ENCODE measurements at regions not wholly inside any gene's neighbourhood (a gene's known extent, or its start where the extent isn't known, plus 50 kb on each side); places are given as distances from the start of the nearest gene placed in this dataset.

- Histone ChIP-seq H3K18ac (ENCODE audit: low read depth, low read length) (no peak overlapping the region), H2AFZ (replicated peaks; ENCODE audit: low read length, poor library complexity) (no peak overlapping the region), H3K4me2 (ENCODE audit: low read depth, low read length) (no peak overlapping the region), H3K36me3 (ENCODE audit: control insufficient read depth, insufficient read depth, low read length) (no peaks in the 10 kb centered on the region), H3K27me3 (ENCODE audit: control insufficient read depth, insufficient read depth, low read length) (peaks cover 1% of the 10 kb centered on the region; the same call in 1 of the 2 replicates), H3K9me3 (ENCODE audit: control insufficient read depth, insufficient read depth, low read length) (peaks cover 6% of the 10 kb centered on the region; the same call in 1 of the 2 replicates), H2AK9ac (replicated peaks; ENCODE audit: low read depth, low read length, poor library complexity) (no peak overlapping the region), H3K4me1 (ENCODE audit: control insufficient read depth, insufficient read depth, low read length) (peaks cover 1% of the 10 kb centered on the region; the same call in 1 of the 2 replicates), H4K8ac (ENCODE audit: low read depth in 2 of 2, low read length in 2 of 2) (no peak overlapping the region), H3K4ac (ENCODE audit: low read depth, low read length) (no peak overlapping the region), H3K56ac (ENCODE audit: extremely low read depth, insufficient read depth, low read length) (no peak overlapping the region), H4K91ac (ENCODE audit: insufficient read depth, low read depth, low read length) (no peak overlapping the region), H3K23ac (ENCODE audit: low read depth, low read length) (no peak overlapping the region), H2BK120ac (ENCODE audit: low read depth, low read length) (no peak overlapping the region), H2BK20ac (ENCODE audit: low read depth, low read length) (no peak overlapping the region), H3K14ac (replicated peaks; ENCODE audit: low read depth, low read length) (no peak overlapping the region), H2BK15ac (ENCODE audit: low read depth, low read length) (no peak overlapping the region), H3K9me1 (ENCODE audit: insufficient read depth, low read length) (no peaks in the 10 kb centered on the region; the same call in 1 of the 2 replicates), H4K20me1 (ENCODE audit: insufficient read depth, low read length) (no peaks in the 10 kb centered on the region), H3K4me3 (ENCODE audit: insufficient read depth, low read depth, low read length) (no peak overlapping the region), H4K5ac (ENCODE audit: low read depth, low read length) (no peak overlapping the region), H3K9ac (ENCODE audit: low read depth, low read length) (no peak overlapping the region), H3K79me1 (ENCODE audit: low read depth in 1 of 2, low read length in 2 of 2) (no peaks in the 10 kb centered on the region), H2BK5ac (ENCODE audit: low read depth, low read length, poor library complexity, severe bottlenecking) (no peak overlapping the region), H3K27ac (ENCODE audit: insufficient read depth, low read length) (no peak overlapping the region), H2AK5ac (ENCODE audit: low read depth, low read length) (no peak overlapping the region)
- DNase-seq: no peak
- intact Hi-C loops (cut with micrococcal nuclease) (no loop called here), in situ Hi-C loops (cut with MboI; ENCODE audit: low sequenced_read_pairs) (no loop called here), dilution Hi-C loops (cut with HindIII; ENCODE audit: low sequenced_read_pairs, unreplicated experiment) (no loop called here)
- no peak for ATAC-seq (ENCODE audit: low read depth)
- TF ChIP-seq ELK1 (IDR thresholded peaks at IDR 0.05; ENCODE audit: borderline replicate concordance, low read depth, low read length): no peak
- no peak for TF ChIP-seq FOS (IDR thresholded peaks at IDR 0.05; ENCODE audit: low read depth, low read length)
- no peak for TF ChIP-seq CHD1 (IDR thresholded peaks at IDR 0.05; ENCODE audit: low read depth, low read length)
- no peak for TF ChIP-seq RFX5 (IDR thresholded peaks at IDR 0.05; ENCODE audit: low read depth, low read length)
- TF ChIP-seq MXI1 (IDR thresholded peaks at IDR 0.05; ENCODE audit: borderline replicate concordance, low read depth, low read length): no peak
- ChIA-PET CTCF (no interaction called here), POLR2A (ENCODE audit: unreplicated experiment) (no interaction called here)
- BruUV-seq (replicated peaks): no TSS peak
- WGBS, 2 experiments (ENCODE audit: extremely low coverage in 2 of 2, insufficient read length in 1 of 2): 100% methylated on average over 2 of the region's 3 CpGs; no CpG with 5 or more reads in 1 of the 2 experiments
Observed at GRCh38 chr1:217327901-217328300, 303.0 kb downstream of the GPATCH2 start.

Data from IMR-90 (cell line).